GM12872 (cell line): ENCODE measurements at regions not wholly inside any gene's neighbourhood (a gene's known extent, or its start where the extent isn't known, plus 50 kb on each side); places are given as distances from the start of the nearest gene placed in this dataset.

Source experiments
- CTCF ChIP-seq: IDR thresholded peaks from 3 replicates; pipeline ENCODE4 v1.5.1; 2011; ENCODE audit warnings: low read depth, mild to moderate bottlenecking, low read length, moderate library complexity; ENCODE audit not compliant: insufficient read depth

GRCh38 chr3:170725285-170725731 lies 139.4 kb upstream of the SLC7A14 start:
- TF ChIP-seq CTCF, result no peak

- no peak for TF ChIP-seq CTCF
Observed at GRCh38 chr3:170724599-170725280, 138.9 kb upstream of the SLC7A14 start.

- no peak for TF ChIP-seq CTCF
Observed at GRCh38 chr3:170723241-170723640, 137.4 kb upstream of the SLC7A14 start.

- no peak for TF ChIP-seq CTCF
Observed at GRCh38 chr3:170721563-170721962, 135.7 kb upstream of the SLC7A14 start.

GRCh38 chr3:170719300-170719699 lies 133.4 kb upstream of the SLC7A14 start:
- no peak for TF ChIP-seq CTCF

- no peak for TF ChIP-seq CTCF
Observed at GRCh38 chr3:170718848-170719247, 133.0 kb upstream of the SLC7A14 start.

- TF ChIP-seq CTCF, result no peak
Observed at GRCh38 chr3:170717410-170718402, 131.8 kb upstream of the SLC7A14 start.
